Sciatic nerve (tissue), 2 donors: ENCODE measurements at regions not wholly inside any gene's neighbourhood (a gene's known extent, or its start where the extent isn't known, plus 50 kb on each side); places are given as distances from the start of the nearest gene placed in this dataset.
A peak's percentile ranks its signal among the peaks of the same experiment; 100 is the strongest.
"Not testable (repeated sequence)": the region's sequence is repeated elsewhere in the genome, so short reads cannot be mapped to it uniquely, and the experiment has no call there.

Source experiments
- ATAC-seq: fragments of 200-7000 bp; cut with Tn5 transposase; one replicate; pipeline ENCODE4 v1.9.1; 2020; ENCODE audit warnings: mild to moderate bottlenecking, moderate library complexity
- DNase-seq: peaks from one replicate; pipeline ENCODE4 v3.0.0-alpha.2; 2020; ENCODE audit warnings: low spot score
- intact Hi-C: fragments of 100-400 bp; cut with DNase I; formaldehyde crosslinking; loops from one replicate; pipeline ENCODE4 v1.14.2; 2022
- donor health status: DM: no; HTN: no; CAD: no.
- donor health status: DM: no; HTN: no; CAD: no.

DNA sequence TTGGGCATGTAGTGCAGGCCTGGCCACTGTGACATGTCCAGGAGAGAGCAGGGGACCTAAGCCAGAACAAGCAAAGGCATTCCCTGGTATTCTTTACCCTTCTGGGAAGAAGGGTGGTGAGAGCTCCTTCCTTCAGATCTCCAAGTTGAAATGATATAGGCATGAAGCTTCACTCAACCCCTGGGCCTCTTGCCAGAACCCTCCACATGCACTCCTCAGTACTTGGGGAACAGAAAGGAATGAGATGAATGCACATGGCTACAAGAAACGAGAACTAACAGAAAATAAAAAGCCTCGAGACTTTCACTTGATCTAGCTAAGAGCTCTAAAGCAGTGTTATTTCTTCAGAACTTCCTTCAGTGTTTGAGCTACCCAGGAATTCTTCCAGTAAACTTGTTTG, 262.2 kb downstream of the ETV1 start:
- DNase-seq = no peak
- intact Hi-C loops = no loop called here
- ATAC-seq = no peak

GRCh38 chr7:13727751-13728150, 261.7 kb downstream of the ETV1 start:
- no peak for DNase-seq
- no peak for ATAC-seq

GRCh38 chr7:13728430-13728829, 261.0 kb downstream of the ETV1 start:
- DNase-seq, intact Hi-C loops, ATAC-seq: not testable (repeated sequence)

More at GRCh38 chr7:13727751-13728150, 261.7 kb downstream of the ETV1 start:
- intact Hi-C loops = no loop called here

DNA sequence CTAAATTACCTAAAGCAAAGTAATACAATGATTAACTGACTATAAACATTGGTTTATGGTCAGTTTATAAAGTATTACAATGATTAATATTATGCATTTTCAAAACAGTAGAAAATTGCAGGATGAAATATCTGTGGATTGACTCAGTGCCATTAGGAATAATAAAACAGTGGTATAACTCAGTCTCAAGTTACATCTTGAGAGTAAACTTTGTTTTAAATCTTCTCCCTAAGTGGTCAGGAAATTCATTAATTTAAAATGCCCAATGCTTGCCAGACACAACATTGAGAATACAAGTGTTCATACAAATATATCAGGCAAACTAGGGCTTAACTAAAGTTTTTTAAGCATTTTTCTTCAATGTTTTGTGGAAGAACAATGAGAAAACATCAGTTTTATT, 257.8 kb downstream of the ETV1 start:
- ATAC-seq = no peak
- DNase-seq = no peak
- intact Hi-C loops = no loop called here

GRCh38 chr7:13737563-13737962, 251.9 kb downstream of the ETV1 start:
- ATAC-seq = no peak
- DNase-seq = no peak
- intact Hi-C loops = no loop called here

DNA sequence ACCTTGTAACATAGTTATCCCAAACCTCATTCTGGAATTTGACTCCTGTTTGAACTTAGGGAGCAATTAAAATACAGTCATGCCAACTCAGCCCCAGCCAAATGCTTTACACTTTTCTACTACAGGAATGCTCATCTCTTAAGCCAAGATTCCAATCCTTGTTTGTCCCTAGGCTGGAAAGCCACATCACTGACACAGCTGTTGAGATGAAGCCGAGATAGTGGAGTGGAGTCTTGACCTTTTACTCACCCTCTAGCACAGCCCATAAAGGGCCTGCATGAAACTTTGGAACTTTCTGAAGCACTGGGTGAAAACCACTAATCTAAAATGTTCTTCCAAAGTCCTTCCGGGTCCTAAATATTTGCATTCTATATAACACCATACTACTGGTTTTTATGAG, 247.3 kb downstream of the ETV1 start:
- ATAC-seq (peak; percentile 62), DNase-seq (no peak)
- intact Hi-C loops = no loop called here

- intact Hi-C loops = no loop called here
- ATAC-seq (peak; percentile 75), DNase-seq (no peak)
Measured at GRCh38 chr7:13742811-13743210, 246.7 kb downstream of the ETV1 start.

DNA sequence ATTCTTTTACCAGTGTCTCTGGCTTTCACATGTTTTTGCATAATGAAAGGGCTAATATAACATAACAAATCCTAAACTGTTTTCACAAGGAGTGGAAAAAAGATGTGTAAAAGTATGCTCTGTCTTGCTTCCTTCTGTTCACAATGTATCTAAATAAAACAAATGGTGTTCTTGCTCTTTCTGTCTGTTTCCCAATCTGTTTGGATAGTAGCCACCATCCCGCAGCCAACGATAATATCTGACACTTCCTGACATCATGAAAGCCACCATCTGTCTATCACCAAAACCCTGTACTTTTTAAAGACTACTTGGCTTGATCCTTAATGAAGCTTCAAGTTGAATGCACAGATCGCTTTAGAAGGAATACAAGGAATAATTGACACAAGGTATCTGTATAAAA, 246.2 kb downstream of the ETV1 start:
- intact Hi-C loops = no loop called here
- ATAC-seq (peak; percentile 61), DNase-seq (no peak)

DNA sequence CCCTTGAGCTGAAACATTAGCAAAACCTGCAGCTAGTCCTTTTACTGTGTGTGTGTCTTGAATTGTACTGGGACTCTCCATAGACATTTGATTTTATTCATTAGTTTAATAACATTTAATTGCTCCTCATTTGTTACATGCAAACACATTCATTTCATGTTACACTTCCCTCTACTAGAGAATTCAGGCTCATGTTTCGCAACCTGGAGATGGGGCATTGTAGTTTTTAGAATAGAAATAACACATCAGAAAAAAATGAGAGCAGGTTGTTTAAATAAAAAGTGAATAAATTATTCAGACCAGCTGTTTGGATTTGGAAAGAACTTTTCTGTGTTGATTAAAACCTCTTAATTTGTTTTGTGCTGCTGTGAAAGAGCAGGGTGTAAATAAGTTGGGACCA, 243.9 kb downstream of the ETV1 start:
- DNase-seq = no peak
- intact Hi-C loops = no loop called here
- ATAC-seq = no peak

- ATAC-seq (no peak), DNase-seq (no peak)
- intact Hi-C loops = no loop called here
Measured at GRCh38 chr7:13748998-13749397, 240.5 kb downstream of the ETV1 start.

GRCh38 chr7:13749636-13750035, 239.8 kb downstream of the ETV1 start:
- intact Hi-C loops = loop anchor here (5.0 kb wide), 1 partner anchor 718 kb away; no protein-coding TSS in a partner anchor
- DNase-seq (no peak), ATAC-seq (no peak)

- ATAC-seq (no peak), DNase-seq (no peak)
- intact Hi-C loops = loop anchor here (5.0 kb wide), 1 partner anchor 716 kb away; no protein-coding TSS in a partner anchor
Measured at GRCh38 chr7:13751766-13752165, 237.7 kb downstream of the ETV1 start.

DNA sequence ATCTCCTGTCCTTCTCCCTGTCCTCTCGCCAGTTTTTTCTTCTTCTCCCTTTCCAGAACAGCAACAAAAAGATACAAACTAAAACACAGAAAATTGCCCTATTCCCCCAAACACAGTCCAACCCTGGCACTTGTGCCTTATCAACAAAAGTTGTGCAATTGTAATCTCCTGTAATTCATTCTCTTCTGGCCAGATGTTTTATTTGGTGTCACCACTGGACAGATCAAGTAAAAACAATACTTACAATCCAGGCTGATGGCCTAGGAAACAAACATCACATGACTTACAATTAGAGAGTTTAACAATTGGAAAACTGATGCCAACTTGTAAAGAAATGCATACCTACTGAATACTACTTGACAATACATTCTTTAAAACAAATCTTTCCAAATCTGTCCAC, 231.6 kb downstream of the ETV1 start:
- DNase-seq = no peak
- intact Hi-C loops = no loop called here
- no peak for ATAC-seq

DNA sequence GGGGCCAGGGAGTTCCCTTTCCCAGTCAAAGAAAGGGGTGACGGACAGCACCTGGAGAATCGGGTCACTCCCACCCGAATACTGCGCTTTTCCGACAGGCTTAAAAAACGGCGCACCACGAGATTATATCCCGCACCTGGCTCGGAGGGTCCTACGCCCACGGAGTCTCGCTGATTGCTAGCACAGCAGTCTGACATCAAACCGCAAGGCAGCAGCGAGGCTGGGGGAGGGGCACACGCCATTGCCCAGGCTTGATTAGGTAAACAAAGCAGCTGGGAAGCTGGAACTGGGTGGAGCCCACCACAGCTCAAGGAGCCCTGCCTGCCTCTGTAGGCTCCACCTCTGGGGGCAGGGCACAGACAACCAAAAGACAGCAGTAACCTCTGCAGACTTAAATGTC, 223.6 kb downstream of the ETV1 start:
- ATAC-seq, DNase-seq, intact Hi-C loops: not testable (repeated sequence)

- intact Hi-C loops = no loop called here
- DNase-seq = no peak
- no peak for ATAC-seq
Measured at GRCh38 chr7:13770305-13770704, 219.2 kb downstream of the ETV1 start.

DNA sequence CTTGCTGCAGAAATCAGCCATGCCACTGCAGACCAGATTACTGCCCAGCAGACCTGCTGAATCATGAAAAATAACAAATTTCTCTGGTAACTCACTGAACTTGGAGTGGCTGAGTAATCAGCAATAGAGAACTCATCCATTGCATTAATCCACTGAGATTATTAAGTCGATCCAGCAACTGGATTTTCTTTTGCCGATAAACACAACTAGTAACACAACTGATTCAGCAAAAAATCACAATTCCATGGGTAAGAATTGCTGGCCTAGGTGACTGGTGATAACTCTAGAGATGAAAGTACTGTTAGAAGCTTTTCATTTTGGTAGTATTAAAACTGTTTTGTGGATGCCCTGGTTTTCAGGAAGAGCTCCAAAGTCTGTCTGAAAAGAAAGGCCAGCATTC, 214.5 kb downstream of the ETV1 start:
- ATAC-seq (no peak), DNase-seq (no peak)
- intact Hi-C loops = no loop called here

- no peak for DNase-seq
- no peak for ATAC-seq
- intact Hi-C loops = no loop called here
Measured at GRCh38 chr7:13777242-13777641, 212.2 kb downstream of the ETV1 start.

- ATAC-seq (peak; percentile 20), DNase-seq (no peak)
Measured at GRCh38 chr7:13778967-13779366, 210.5 kb downstream of the ETV1 start.

DNA sequence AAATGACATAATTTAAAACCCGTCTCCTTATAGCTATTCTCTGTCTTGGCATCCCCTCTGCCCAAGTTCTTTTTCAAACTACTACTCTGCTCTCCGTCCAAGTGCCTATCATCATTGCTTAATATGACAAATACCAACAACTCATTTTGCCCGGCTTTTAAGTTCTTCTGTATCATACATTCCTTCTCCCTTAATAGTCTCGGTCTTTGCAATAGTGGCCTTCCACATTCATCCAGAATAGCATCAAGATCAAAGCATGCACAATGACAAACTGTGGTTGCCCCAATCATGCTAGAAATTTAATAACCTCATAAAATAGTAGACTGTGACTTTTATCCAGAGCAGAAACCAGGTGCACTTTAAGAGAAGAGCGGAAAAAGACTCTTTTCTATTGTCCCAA, 198.9 kb downstream of the ETV1 start:
- ATAC-seq (no peak), DNase-seq (no peak)
- intact Hi-C loops = no loop called here

More at GRCh38 chr7:13778967-13779366, 210.5 kb downstream of the ETV1 start:
- intact Hi-C loops = no loop called here

DNA sequence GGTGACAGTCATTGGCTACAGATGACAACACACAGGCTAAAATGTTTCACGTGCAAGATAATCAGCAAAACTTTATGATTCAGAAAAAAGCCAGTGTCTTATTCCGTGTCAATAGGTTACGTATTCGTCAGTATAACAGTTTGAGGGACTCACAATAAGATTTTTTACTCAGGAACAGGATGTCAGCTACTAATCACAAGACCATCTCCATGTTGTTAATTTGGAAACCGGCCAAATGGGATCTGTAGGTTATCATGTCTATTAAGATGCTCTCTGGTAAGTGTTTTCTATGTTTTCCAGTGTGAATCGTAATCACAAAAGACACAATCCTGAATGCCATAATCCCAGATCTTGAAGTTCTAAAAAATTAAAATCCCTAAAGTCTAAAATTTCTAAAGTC, 197.3 kb downstream of the ETV1 start:
- intact Hi-C loops = no loop called here
- ATAC-seq (no peak), DNase-seq (no peak)

- intact Hi-C loops = no loop called here
- ATAC-seq = no peak
- no peak for DNase-seq
Measured at GRCh38 chr7:13793926-13794325, 195.5 kb downstream of the ETV1 start.

DNA sequence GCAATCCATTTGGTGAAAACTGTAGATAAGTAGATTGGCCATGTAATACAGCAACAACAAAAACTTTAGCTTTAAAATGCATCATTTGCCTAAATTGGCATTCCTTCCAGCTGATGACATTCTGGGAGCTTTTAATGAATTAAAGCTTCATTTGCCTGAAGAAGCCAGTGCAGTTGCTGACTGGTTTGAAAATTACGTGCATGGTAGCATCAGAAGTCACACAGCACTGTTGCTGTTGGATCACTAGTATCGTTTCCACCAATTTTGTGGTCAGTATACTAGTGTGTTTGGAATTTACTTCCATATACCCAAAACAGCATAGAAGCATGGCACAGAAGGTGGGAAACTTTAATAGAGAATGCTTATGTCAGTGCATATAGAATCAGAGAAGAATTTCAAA, 194.9 kb downstream of the ETV1 start:
- DNase-seq (no peak), ATAC-seq (no peak)
- intact Hi-C loops = no loop called here
